AG04450 (cell line): ENCODE measurements at regions not wholly inside any gene's neighbourhood (a gene's known extent, or its start where the extent isn't known, plus 50 kb on each side); places are given as distances from the start of the nearest gene placed in this dataset.

ENCODE experiments used
- CTCF ChIA-PET: fragments of 300-600, 350-600 bp; formaldehyde crosslinking; extraction: SDS; loops from one replicate; lab custom pipeline; 2022; ENCODE audit warnings: antibody characterized with exemption, inconsistent platforms; lab: Charles Lee
- POLR2A ChIA-PET: fragments of 350-600 bp; formaldehyde crosslinking; extraction: SDS; loops from one replicate; lab custom pipeline; 2021; ENCODE audit warnings: antibody characterized with exemption, inconsistent platforms; lab: Yijun Ruan, JAX
- DNase-seq: peaks from one replicate; pipeline ENCODE4 v3.0.0-alpha.2; 2011; ENCODE audit warnings: low read depth, low spot score
- H3K27ac ChIP-seq: one replicate; pipeline ENCODE4 v1.5.1; 2012; ENCODE audit warnings: low read depth, low read length, control low read depth
- H3K27me3 ChIP-seq: one replicate; pipeline ENCODE4 v1.6.0; 2012; ENCODE audit warnings: low read length; ENCODE audit not compliant: control insufficient read depth, insufficient read depth
- H3K4me3 ChIP-seq: 2 replicates; pipeline ENCODE4 v1.5.1; 2011; ENCODE audit warnings: mild to moderate bottlenecking, low read depth, low read length, control low read depth
- H3K9me3 ChIP-seq: 2 replicates; pipeline ENCODE4 v1.5.1; 2012; ENCODE audit warnings: low read length; ENCODE audit not compliant: control insufficient read depth, insufficient read depth
- TF ChIP-seq, protein P1 (sequence below): IDR thresholded peaks from 2 replicates; pipeline ENCODE4 v1.5.1; 2011; ENCODE audit warnings: low read depth, low read length, control low read depth, inconsistent platforms

DNA sequence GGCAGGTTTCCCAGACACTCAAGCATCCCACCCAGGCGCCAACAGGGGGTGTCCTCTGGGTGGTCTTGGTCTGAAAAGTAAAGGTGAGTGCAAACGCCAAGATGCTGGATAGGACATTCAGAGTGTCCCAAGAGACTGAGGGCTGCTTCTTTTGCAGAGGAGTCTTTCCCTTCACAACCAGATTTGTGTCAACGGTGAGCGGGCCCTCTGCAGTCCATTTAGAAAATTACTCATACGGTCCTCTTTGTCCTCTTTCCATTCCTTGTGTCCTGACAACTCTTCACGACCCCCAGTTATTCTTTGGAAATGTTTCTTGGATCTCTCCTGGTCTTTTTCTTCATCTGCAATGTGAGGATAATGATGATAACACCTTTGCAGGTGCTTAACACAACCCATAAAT is 257.8 kb downstream of the CDC5L start:
- TF ChIP-seq, protein P1, sequence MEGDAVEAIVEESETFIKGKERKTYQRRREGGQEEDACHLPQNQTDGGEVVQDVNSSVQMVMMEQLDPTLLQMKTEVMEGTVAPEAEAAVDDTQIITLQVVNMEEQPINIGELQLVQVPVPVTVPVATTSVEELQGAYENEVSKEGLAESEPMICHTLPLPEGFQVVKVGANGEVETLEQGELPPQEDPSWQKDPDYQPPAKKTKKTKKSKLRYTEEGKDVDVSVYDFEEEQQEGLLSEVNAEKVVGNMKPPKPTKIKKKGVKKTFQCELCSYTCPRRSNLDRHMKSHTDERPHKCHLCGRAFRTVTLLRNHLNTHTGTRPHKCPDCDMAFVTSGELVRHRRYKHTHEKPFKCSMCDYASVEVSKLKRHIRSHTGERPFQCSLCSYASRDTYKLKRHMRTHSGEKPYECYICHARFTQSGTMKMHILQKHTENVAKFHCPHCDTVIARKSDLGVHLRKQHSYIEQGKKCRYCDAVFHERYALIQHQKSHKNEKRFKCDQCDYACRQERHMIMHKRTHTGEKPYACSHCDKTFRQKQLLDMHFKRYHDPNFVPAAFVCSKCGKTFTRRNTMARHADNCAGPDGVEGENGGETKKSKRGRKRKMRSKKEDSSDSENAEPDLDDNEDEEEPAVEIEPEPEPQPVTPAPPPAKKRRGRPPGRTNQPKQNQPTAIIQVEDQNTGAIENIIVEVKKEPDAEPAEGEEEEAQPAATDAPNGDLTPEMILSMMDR: peak; percentile 20; the same call in 1 of the 2 replicates
- Histone ChIP-seq H3K9me3 (no peaks in the 10 kb centered on the region; the same call in 1 of the 2 replicates), H3K4me3 (no peak overlapping the region), H3K27me3 (peaks cover 5% of the 10 kb centered on the region), H3K27ac (no peak overlapping the region)
- DNase-seq: no peak
- ChIA-PET CTCF (interaction anchor here (1.4 kb wide), 1 partner anchor 170 kb away, joined by 8 read pairs; no protein-coding TSS in a partner anchor), POLR2A (no interaction called here)

DNA sequence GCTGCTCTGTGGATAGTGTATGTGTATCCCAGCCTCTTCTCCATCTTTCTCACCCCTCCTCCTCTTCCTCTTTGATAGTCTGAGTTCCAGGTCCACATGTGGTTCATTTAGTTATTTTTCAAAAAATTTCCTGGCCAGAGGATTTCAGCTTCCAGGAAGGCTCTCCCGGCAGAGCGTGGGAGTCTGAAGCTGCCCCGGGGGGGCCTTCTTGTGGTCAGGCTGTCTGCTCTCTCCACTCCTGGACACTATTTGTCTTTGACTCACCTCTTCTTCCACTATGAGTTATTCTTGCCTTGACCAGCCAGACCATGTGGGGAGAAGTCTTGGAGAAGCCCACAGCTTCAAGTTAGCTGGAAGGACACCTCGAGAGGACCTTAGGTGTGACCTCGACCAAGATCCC is 258.8 kb downstream of the CDC5L start:
- peaks cover 5% of the 10 kb centered on the region for H3K27me3 ChIP-seq
- DNase-seq: no peak
- POLR2A ChIA-PET: no interaction called here
- no peak overlapping the region for H3K27ac ChIP-seq
- no peak overlapping the region for H3K4me3 ChIP-seq
- H3K9me3 ChIP-seq: no peaks in the 10 kb centered on the region; the same call in 1 of the 2 replicates
- TF ChIP-seq, protein P1: no peak
- CTCF ChIA-PET: interaction anchor here (0.7 to 1.6 kb wide), 5 partner anchors 9 to 729 kb away, joined by 4 to 14 read pairs (median 9); no protein-coding TSS in a partner anchor

DNA sequence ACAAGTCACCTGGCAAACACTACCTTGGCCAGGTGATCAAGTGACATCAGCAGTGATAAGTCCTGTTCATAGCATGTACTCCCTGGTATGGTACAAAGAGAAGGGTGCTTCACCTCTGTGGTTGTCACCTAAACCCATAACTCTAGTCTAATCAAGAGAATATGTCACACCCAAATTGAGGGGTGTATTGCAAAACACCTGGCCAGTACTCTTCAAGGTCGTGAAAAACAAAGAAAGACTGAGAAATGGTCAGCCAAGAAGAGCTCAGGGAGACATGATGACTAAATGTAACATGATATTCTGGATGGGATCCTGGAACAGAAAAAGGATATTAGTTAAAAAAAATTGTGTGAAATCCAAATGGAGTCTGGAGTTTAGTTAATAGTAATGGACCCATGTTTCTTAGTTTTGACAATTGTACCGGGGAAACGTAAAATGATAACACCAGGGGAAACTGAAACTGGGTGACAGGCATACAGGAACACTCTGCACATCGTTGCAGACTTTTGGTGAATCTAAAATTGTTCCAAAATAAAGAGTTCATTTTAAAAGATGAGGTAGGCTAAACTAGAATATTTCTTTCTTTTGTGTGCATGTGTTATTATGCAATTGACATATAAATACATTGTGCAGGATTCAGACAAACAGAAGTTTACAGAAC is 262.0 kb downstream of the CDC5L start:
- H3K9me3 ChIP-seq: no peaks in the 10 kb centered on the region; the same call in 1 of the 2 replicates
- CTCF ChIA-PET: interaction anchor here (0.9 to 1.4 kb wide), 2 partner anchors 19 to 174 kb away, joined by 3 to 6 read pairs; no protein-coding TSS in a partner anchor
- no peak overlapping the region for H3K4me3 ChIP-seq
- DNase-seq: no peak
- TF ChIP-seq, protein P1: no peak
- POLR2A ChIA-PET: no interaction called here
- H3K27ac ChIP-seq: no peak overlapping the region
- H3K27me3 ChIP-seq: peaks cover 8% of the 10 kb centered on the region

DNA sequence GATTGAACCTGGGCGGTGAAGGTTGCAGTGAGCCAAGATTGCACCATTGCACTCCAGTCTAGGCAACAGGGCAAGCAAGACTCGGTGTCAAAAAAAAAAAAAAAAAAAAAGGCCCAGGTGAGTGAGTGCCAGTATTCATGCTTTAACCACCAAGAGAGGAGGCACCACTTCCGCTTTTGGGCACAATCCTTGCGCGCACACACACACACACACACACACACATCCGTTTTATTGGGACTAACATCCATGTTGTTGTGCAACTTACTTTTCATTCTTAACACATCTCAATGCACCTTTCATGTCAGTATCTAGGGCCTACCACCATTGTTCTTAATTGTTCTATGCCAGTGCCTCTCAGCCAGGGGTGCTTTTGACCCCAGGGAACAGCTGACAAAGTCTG is 263.0 kb downstream of the CDC5L start:
- no peak for DNase-seq
- TF ChIP-seq, protein P1: no peak
- H3K9me3 ChIP-seq: no peaks in the 10 kb centered on the region; the same call in 1 of the 2 replicates
- POLR2A ChIA-PET: no interaction called here
- CTCF ChIA-PET: interaction anchor here (1.1 to 1.4 kb wide), 2 partner anchors 20 to 175 kb away, joined by 4 to 6 read pairs; no protein-coding TSS in a partner anchor
- no peak overlapping the region for H3K27ac ChIP-seq
- peaks cover 5% of the 10 kb centered on the region for H3K27me3 ChIP-seq
- no peak overlapping the region for H3K4me3 ChIP-seq

DNA sequence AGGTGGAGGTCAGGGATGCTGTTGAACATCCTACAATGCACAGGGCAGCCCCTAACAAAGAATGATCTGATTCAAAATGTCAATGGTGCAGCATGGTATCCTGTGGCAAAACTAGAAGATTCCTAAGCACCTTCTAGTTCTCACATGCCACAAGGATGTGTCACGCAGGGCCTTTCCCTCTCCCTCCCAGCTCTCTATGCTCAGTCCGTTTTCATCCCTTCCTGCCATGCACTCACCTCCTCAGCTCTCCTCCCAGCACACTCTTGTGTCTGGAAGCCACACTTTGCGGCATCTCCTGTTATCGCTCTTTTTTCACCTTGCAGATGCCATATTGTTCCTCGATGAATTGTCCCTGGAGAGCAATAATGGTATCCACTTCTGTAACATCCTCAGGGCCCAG is 263.4 kb downstream of the CDC5L start:
- ChIA-PET CTCF (interaction anchor here (1.1 kb wide), 1 partner anchor 20 kb away, joined by 4 read pairs; no protein-coding TSS in a partner anchor), POLR2A (no interaction called here)
- peaks cover 5% of the 10 kb centered on the region for H3K27me3 ChIP-seq
- no peak overlapping the region for H3K4me3 ChIP-seq
- DNase-seq: no peak
- TF ChIP-seq, protein P1: no peak
- H3K9me3 ChIP-seq: no peaks in the 10 kb centered on the region; the same call in 1 of the 2 replicates
- H3K27ac ChIP-seq: no peak overlapping the region
